ENCODE measurements at regions not wholly inside any gene's neighbourhood (a gene's known extent, or its start where the extent isn't known, plus 50 kb on each side); places are given as distances from the start of the nearest gene placed in this dataset.

DNA sequence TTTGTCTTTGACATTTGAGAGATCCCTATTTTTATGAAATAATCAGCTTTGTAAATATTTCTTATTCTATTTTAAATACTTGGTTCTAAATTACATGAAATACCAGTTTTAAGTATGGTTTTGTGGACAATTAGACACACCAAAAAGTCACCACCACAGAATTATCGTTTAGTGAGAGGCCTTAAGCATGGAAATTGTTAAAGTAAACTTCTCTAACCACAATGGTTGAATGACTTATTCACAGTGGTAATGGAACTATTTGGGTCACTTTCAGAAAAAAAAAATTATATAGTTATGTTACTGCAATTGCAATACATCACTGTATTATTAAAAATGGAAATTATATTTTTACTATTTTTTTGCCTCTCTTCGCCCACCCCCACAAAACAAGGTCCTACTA is 1252.5 kb downstream of the EFNA5 start:
- Histone ChIP-seq H3K4me1 (ENCODE audit: control insufficient read depth in 2 of 3, insufficient read depth in 2 of 3, low read depth in 1 of 3, low read length in 3 of 3) (no peaks in the 10 kb centered on the region), H3K27ac (ENCODE audit: low read depth in 2 of 2, low read length in 2 of 2) (no peak overlapping the region), H3K9ac (ENCODE audit: low read length in 3 of 3) (no peak overlapping the region), H3K27me3 (ENCODE audit: control insufficient read depth, insufficient read depth, low read length) (no peaks in the 10 kb centered on the region), H3K4me3 (ENCODE audit: low read length in 3 of 3) (no peak overlapping the region), H3K36me3 (ENCODE audit: control insufficient read depth in 2 of 3, insufficient read depth in 3 of 3, low read length in 3 of 3) (no peaks in the 10 kb centered on the region), H3K9me3 (ENCODE audit: control insufficient read depth in 2 of 3, insufficient read depth in 1 of 3, low read length in 3 of 3) (no peaks in the 10 kb centered on the region)
- TF ChIP-seq, protein P1, sequence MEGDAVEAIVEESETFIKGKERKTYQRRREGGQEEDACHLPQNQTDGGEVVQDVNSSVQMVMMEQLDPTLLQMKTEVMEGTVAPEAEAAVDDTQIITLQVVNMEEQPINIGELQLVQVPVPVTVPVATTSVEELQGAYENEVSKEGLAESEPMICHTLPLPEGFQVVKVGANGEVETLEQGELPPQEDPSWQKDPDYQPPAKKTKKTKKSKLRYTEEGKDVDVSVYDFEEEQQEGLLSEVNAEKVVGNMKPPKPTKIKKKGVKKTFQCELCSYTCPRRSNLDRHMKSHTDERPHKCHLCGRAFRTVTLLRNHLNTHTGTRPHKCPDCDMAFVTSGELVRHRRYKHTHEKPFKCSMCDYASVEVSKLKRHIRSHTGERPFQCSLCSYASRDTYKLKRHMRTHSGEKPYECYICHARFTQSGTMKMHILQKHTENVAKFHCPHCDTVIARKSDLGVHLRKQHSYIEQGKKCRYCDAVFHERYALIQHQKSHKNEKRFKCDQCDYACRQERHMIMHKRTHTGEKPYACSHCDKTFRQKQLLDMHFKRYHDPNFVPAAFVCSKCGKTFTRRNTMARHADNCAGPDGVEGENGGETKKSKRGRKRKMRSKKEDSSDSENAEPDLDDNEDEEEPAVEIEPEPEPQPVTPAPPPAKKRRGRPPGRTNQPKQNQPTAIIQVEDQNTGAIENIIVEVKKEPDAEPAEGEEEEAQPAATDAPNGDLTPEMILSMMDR (IDR thresholded peaks at IDR 0.05; ENCODE audit: borderline replicate concordance, extremely low read depth, insufficient read depth), result no peak
- DNase-seq (no peak), FAIRE-seq (no peak)
- intact Hi-C loops (cut with DNase I), result no loop called here

DNA sequence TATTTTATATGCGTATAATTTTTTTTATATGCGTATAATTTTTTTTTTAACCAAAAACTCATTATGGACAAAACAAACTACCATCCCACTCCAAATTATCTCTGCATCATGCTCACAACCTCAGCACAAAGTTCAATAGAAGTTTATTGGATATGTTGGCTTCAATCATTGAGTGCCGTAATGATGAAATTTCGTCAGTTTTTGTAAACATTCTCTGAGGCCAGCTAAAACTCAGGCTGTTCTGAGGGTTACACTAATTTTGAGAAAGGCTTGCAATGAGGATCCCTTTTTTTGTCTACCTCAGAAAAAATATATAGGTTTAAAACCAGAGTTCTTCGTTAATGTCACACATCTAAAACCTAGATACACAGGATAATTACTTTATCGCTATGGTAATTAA is 1253.2 kb downstream of the EFNA5 start:
- H3K27me3 ChIP-seq (ENCODE audit: control insufficient read depth, insufficient read depth, low read length), result no peaks in the 10 kb centered on the region
- DNase-seq (no peak), FAIRE-seq (no peak)
- TF ChIP-seq, protein P1 (IDR thresholded peaks at IDR 0.05; ENCODE audit: borderline replicate concordance, extremely low read depth, insufficient read depth), result no peak
- no peak overlapping the region for H3K27ac ChIP-seq (ENCODE audit: low read depth in 2 of 2, low read length in 2 of 2)
- H3K4me1 ChIP-seq (ENCODE audit: control insufficient read depth in 2 of 3, insufficient read depth in 2 of 3, low read depth in 1 of 3, low read length in 3 of 3), result no peaks in the 10 kb centered on the region
- H3K36me3 ChIP-seq (ENCODE audit: control insufficient read depth in 2 of 3, insufficient read depth in 3 of 3, low read length in 3 of 3), result no peaks in the 10 kb centered on the region
- intact Hi-C loops (cut with DNase I), result no loop called here
- no peaks in the 10 kb centered on the region for H3K9me3 ChIP-seq (ENCODE audit: control insufficient read depth in 2 of 3, insufficient read depth in 1 of 3, low read length in 3 of 3)
- H3K4me3 ChIP-seq (ENCODE audit: low read length in 3 of 3), result no peak overlapping the region
- H3K9ac ChIP-seq (ENCODE audit: low read length in 3 of 3), result no peak overlapping the region

DNA sequence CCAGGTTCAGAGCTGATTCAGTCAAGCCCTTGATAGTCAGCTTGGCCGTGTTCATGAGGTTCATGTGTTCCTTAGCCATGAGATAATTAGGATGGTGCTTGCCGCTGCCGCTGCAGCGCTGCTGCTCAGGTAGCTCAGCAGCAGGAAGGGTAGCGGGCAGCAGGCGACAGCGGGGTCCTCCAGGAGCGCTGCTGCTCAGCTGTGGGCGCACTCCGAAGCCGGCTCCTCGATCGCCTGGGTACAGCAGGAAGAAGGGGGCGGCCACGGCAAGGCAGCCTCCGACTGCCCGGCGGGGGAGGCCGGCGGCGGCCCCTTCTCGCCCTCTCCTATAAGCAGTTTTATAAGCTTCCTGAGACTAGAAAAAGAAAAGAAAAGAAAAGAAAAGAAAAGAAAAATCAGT is 1253.6 kb downstream of the EFNA5 start:
- Histone ChIP-seq H3K4me3 (ENCODE audit: low read length in 3 of 3) (no peak overlapping the region), H3K9ac (ENCODE audit: low read length in 3 of 3) (no peak overlapping the region), H3K27ac (ENCODE audit: low read depth in 2 of 2, low read length in 2 of 2) (no peak overlapping the region), H3K4me1 (ENCODE audit: control insufficient read depth in 2 of 3, insufficient read depth in 2 of 3, low read depth in 1 of 3, low read length in 3 of 3) (no peaks in the 10 kb centered on the region), H3K36me3 (ENCODE audit: control insufficient read depth in 2 of 3, insufficient read depth in 3 of 3, low read length in 3 of 3) (no peaks in the 10 kb centered on the region), H3K9me3 (ENCODE audit: control insufficient read depth in 2 of 3, insufficient read depth in 1 of 3, low read length in 3 of 3) (no peaks in the 10 kb centered on the region), H3K27me3 (ENCODE audit: control insufficient read depth, insufficient read depth, low read length) (no peaks in the 10 kb centered on the region)
- no peak for DNase-seq
- no peak for FAIRE-seq
- intact Hi-C loops (cut with DNase I), result no loop called here
- TF ChIP-seq, protein P1 (IDR thresholded peaks at IDR 0.05; ENCODE audit: borderline replicate concordance, extremely low read depth, insufficient read depth), result no peak

DNA sequence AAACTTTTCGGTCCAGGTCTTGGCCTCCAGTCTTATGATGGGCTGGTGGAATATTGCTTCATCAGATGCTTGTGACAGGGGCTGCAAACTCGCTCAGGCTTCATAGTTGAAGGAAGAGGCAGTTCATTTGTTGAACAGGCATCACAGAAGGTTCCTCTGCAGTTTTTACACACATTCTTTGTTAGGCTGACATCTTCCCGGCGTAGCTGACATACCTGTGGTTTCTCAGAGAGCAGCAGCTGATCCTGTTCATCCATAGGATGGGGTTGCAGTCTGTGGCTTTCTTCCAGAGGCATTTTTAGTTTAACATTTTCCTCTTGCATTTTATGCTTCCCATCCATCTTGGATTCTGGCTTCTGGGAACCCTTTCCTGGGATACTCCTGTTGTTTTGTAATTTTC is 1255.2 kb downstream of the EFNA5 start:
- Histone ChIP-seq H3K4me1 (ENCODE audit: control insufficient read depth in 2 of 3, insufficient read depth in 2 of 3, low read depth in 1 of 3, low read length in 3 of 3) (no peaks in the 10 kb centered on the region), H3K9me3 (ENCODE audit: control insufficient read depth in 2 of 3, insufficient read depth in 1 of 3, low read length in 3 of 3) (no peaks in the 10 kb centered on the region), H3K4me3 (ENCODE audit: low read length in 3 of 3) (no peak overlapping the region), H3K36me3 (ENCODE audit: control insufficient read depth in 2 of 3, insufficient read depth in 3 of 3, low read length in 3 of 3) (no peaks in the 10 kb centered on the region), H3K27me3 (ENCODE audit: control insufficient read depth, insufficient read depth, low read length) (no peaks in the 10 kb centered on the region), H3K9ac (ENCODE audit: low read length in 3 of 3) (no peak overlapping the region), H3K27ac (ENCODE audit: low read depth in 2 of 2, low read length in 2 of 2) (no peak overlapping the region)
- TF ChIP-seq, protein P1 (IDR thresholded peaks at IDR 0.05; ENCODE audit: borderline replicate concordance, extremely low read depth, insufficient read depth), result no peak
- intact Hi-C loops (cut with DNase I), result no loop called here
- DNase-seq, result no peak
- no peak for FAIRE-seq
